T47D (cell line): ENCODE measurements at regions not wholly inside any gene's neighbourhood (a gene's known extent, or its start where the extent isn't known, plus 50 kb on each side); places are given as distances from the start of the nearest gene placed in this dataset.
A peak's percentile ranks its signal among the peaks of the same experiment; 100 is the strongest.

Source experiments
- DNase-seq, 2 experiments: peaks; one replicate each; pipeline versions ENCODE4 v3.0.0 to v3.0.0-alpha.2; 2011 to 2012; ENCODE audit warnings: low read depth in 1 of 2, low spot score in 1 of 2
- JUND ChIP-seq: IDR thresholded peaks from 2 replicates; pipeline ENCODE4 v1.6.1; 2012; ENCODE audit warnings: low read depth
- in situ Hi-C: cut with HindIII; loops from 2 replicates; pipeline ENCODE4 v1.10.0; 2016; ENCODE audit warnings: low sequenced_read_pairs, low pct_unique_long_range_greater_than_20kb

DNA sequence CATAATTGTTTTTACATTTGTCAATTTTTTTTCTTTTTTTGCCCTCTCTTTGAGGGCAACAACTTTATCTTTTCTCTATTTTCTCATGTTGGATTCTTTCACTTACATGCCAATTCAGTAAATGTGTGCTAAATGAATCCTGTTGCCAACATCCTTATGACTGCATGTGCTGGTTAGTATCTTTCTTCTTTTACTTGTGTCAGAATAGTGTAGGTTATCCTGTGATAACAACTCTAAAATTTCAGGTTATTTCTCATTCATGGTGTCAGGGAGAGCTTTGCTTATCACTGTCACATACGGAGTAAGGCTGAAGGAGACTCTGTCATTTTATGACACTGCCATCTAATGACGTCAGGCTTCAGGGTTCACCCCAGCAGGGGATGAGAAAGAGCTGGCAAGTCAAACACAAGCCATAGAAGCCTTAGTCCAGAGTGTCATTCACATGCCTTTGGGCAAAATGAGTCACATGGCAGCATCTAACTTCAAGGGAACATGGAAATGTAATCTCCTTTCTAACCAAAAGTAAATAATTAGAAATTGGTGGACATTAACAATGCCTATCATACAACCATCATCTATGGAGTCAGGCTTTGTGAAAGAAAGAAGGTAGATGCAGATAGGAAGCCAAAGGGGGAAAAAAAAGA, 242.5 kb upstream of the ATP2B1 start:
- in situ Hi-C loops: no loop called here
- peak in 1 of 2 experiments; percentile 36 for DNase-seq
- TF ChIP-seq JUND: no peak

DNA sequence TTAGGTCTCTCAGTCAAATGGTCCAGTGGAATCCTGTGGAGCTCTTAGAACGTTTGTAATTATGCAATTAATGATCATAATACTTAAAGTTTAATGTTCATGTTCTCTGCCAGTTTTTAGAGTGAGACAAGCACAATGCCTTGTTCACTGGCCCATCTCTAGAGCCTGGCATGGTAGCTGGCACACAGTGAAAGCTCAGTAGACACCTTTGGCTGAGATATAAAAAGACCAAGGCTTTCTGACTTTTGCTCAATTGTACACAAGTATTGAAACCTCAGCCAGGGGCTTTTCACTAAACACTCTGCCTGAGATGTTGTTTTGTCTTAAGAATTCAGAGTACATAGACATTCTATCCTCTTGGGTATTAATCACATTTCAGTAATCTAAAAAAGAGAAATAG, 241.8 kb upstream of the ATP2B1 start:
- no peak for TF ChIP-seq JUND
- no peak for DNase-seq
- in situ Hi-C loops: no loop called here

DNA sequence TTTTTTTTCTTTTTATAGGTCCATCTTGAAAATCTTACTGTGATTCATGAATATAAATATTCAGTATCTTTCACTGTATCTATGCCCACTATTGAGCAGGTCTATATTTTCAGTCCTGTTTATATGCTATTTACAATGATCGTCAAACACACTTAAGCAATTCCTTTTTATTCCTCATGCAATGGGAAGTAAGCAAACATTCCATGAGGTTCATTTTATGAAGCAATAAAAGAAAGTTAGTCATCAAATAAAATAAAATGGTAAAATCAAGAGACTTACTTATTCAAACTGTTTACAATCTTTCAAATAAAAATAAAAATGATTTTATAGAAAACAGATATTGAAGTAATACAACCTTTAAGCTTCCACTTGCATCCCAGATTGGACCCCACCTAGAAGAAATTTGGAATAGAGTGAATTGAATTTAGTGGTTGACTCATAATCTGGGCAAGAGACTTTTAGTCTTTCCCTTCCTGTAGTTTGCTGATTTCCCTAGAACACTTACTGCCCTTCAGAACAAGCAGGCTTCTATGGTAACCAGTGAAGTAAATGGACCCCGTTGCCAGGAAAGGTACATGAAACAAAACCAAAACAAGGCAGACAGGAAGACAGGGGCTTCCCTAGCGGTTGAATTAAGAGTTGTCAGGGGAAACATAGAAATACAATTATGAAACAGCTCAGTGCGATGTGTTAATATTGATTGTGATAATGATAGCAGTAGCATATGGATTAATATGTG, 241.0 kb upstream of the ATP2B1 start:
- in situ Hi-C loops: no loop called here
- TF ChIP-seq JUND: peak; percentile 86; the same call in 1 of the 2 replicates
- DNase-seq: peak in 1 of 2 experiments; percentile 28

DNA sequence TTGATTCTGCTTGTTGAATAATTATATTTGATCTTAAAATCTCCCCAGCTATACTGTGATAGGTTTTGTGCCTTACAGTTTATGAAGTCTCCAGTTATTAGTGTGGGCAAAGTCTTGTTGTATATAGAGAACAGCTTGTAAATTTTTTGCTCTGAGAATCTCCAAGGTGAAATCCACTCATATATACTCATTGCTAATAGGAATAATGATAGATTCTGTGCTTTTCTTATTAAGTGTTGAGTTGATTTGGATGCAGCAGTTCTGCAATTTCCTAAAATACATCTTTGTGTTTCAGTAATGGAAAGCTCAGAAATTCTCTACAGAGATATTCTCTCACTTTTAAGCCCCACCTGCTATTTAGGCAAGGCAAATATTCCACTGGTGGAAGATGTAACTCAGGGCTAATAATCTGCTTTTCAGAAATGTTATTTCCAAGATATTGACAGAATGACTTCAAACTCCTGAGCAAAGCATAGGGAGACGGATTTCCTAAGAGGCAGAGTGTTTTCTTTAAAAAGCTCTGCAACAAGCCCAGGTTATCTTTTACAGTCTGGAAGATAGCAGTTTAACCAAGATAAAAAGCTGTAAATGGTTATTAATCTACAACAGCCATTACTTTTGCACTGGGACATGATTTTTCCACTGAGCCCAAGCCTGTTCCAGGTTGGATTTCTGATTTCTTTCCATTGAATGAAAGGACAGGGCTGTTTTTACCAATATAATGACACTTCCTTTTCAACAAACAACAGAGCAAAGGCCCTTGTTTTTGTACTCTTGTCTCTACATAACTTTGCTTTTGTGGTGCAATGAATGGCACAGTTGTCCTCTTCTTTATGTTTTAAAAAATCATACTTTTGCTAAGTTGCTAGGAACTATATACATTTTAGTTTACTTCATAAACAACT, 239.9 kb upstream of the ATP2B1 start:
- in situ Hi-C loops: no loop called here
- no peak for TF ChIP-seq JUND
- DNase-seq: no peak

DNA sequence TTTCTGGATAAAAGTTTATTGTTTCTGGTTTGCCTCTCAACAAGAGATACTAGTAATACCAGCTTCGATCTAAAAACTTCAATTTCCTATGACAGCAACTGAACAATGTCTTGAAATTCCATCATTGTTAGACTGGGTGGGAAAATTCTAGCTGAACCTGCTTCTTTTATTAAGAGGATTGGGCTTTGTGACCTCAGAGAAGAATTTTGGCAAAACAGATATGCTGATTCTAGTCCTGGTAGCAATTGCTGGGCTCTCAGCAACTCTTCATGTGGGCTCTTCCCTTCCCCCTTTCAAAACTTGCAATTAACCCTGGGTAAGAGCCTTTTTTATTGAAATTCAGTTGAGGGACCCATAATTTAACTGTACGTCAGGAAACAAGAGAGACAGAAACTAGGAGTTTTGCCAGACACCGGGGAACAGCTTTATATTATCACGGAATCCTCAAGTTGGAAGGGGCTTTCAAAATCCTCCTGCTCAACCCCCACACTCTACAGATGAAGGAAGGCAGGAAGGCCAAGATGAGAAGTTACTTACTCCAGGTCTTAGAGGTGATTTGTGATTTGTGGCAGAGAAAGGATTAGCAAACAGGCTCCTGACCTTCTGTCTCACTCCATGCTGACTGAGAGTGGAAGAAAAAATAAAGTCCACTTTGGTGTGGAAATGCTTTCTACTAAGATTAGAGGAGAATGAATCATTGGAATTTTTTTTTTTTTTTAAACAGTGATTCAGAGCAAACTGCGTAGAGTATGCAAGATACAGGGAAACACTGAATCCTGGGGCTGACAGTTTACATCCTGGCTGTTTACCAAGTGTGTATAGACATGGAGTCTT, 239.0 kb upstream of the ATP2B1 start:
- TF ChIP-seq JUND: no peak
- no peak for DNase-seq
- in situ Hi-C loops: no loop called here

DNA sequence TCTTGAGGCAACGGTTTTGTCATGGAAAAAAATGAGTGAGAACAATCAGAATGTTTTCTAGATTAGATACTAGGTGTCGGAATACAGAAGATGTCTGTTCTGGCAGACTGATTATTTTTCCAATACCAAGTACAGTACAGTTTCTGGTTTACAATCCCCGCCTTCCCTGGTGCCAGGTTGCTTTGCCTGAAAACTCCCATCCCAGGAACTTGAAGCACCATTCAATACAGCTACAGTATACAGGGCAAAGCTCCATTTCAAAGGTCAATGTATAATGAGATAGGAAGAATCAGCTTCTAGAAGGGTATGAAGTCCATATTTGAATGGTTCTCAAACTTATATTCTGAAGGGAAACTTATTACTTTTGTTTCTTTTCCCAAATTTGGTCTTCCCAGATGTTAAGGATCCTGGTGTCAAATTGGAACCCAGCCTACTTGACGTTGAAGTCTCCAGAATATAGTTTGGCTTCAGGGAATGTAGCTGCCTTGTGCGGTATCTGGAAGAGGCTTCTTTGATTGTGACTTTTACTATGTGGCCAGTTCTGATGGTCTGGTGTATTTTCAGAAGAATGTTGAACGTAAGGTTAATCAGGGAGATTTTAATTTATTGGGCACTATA, 238.0 kb upstream of the ATP2B1 start:
- no peak for TF ChIP-seq JUND
- no peak for DNase-seq
- in situ Hi-C loops: no loop called here

DNA sequence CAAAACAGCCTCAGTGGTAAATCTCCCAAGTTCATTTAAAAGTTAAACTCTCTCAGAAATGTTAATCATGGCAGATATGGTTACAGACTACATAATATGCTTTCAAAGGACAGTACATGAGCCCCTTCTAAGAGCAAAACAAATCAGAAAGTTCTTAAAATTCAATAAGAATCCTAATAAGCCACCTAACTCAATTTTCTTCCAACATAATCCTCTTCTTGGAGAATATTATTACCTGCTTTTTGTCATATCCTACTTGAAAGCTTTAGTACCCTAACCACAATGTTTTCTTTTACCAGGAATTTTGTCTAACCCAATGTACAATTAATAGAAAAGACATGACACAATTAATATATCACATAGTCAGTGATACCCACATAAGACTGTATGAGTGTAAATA, 236.5 kb upstream of the ATP2B1 start:
- TF ChIP-seq JUND: no peak
- in situ Hi-C loops: no loop called here
- no peak for DNase-seq

DNA sequence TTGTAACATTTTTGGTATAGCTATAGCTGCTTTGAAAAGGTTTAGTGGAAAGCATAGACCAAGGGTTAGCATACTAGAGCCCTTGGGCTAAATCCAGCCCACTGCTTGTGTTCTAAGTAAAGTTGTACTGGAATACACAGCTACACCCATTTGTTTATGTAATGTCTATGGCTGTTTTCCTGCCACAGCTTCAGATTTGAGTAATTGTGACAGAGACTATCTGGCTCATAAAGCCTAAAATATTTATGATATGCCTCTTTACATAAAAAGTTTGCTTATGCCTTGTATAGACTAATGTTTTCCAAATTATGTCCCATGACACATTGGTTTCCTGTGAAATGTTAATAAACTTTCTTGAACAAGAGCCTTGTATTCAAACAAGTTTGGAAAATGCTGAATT, 234.8 kb upstream of the ATP2B1 start:
- no peak for TF ChIP-seq JUND
- DNase-seq: no peak
- in situ Hi-C loops: no loop called here

DNA sequence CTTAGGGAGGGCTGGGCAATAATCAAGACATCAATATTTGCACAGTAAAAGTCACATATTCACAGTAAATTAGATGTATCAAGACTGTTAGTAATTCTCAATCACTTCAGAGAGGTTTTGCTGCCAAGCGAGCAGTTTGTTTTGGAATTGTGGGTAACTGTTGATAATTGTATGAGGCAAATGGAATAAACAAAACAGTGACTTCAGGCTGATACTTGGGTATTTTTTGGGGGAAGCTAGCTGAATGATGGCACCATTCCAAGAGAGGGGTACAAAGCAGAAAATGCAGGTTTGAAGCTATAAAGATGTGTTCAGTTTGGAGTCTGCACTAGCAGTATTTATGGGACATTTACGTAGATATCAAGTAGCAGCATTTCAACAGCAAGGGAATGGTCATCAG, 232.8 kb upstream of the ATP2B1 start:
- in situ Hi-C loops: no loop called here
- DNase-seq: no peak
- TF ChIP-seq JUND: no peak

DNA sequence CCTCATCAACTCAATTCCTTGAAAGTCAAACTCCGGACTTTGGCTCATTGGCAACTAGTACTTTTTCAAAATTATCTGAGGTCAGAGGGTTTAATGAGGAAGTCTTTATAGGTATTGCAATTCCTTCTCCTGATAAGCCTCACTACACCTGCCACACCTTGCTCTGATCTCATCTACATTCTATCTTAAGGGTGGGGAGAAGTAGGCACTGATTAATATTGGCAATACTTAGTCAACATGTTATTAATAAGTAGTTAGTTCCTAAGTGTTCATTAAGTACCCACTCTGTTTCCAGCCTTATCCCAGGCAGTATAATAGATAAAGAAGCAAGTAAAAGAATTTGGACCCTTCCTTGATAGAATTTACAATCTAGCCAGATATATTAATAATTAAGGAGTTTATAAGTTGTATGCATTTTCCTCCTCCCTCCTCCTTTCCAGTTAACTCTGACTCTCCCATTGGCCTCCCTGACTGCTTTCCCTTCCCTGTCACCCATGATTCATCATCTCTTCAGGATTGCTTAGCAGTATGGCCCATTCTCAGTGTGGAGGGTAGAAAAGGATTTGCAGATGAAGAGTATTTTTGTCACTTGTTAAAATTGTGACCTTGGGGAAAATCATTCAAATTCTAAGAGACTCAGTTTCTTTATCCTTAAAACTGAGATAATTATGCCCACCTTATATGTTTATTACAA, 231.0 kb upstream of the ATP2B1 start:
- DNase-seq: no peak
- in situ Hi-C loops: no loop called here
- TF ChIP-seq JUND: no peak

DNA sequence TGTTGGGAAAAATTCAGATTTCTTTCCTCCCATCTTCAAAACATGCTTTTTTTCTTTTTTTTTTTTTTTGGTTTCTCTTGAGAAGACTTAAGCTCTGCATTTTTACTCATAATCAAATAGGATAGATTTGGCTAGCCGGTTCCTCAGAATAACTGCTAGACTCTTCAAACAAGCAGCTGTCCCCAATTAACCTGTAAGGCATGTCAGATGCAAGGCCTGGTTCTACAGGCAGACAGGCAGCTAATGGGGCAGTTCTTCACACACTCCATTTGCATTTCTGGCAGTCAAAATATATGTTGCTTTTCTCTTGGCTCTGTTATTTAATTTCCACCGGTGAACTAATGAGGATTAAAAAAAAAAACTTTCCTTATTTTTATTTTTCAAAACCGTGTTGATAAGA, 228.0 kb upstream of the ATP2B1 start:
- in situ Hi-C loops: no loop called here
- no peak for DNase-seq
- no peak for TF ChIP-seq JUND

DNA sequence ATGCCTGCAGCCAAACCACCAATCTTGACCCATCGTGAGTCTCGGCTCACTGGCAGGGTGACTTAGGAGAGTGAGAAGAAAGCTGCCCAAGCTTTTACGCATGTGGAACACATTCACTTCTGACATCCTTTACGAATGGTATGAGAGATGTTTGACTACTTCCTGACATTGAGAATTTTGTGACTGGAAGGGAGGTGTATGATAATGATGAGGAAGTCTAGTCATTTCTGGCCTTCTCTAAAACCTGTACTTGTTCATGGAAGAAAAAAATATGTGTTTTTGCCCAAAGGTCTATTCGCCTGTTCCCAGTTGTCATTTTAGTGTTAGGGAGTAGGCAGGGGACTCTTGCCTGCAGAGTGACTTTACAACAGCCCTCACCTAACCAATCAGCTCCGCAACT, 227.2 kb upstream of the ATP2B1 start:
- DNase-seq: peak in 1 of 2 experiments; percentile 28
- TF ChIP-seq JUND: no peak
- in situ Hi-C loops: no loop called here
